Adrenal gland (tissue), 9 donors: ENCODE measurements at regions not wholly inside any gene's neighbourhood (a gene's known extent, or its start where the extent isn't known, plus 50 kb on each side); places are given as distances from the start of the nearest gene placed in this dataset.

Experiments
- DNase-seq, 7 donors: peaks; one replicate each; pipeline ENCODE4 v3.0.0-alpha.2; 2019 to 2020
- H3K27ac ChIP-seq, 5 donors: fragments of 200-600 bp; sonication (generic) in 4 of 5; 1 replicate in 3 of 5; 2 replicates in 2 of 5; pipeline versions ENCODE4 v1.5.1 to v1.8.0; 2016 to 2020; ENCODE audit warnings: mild to moderate bottlenecking in 1 of 5
- H3K27me3 ChIP-seq: fragments of 200-600 bp; 2 replicates; pipeline ENCODE4 v1.8.0; 2021
- H3K36me3 ChIP-seq, 2 donors: fragments of 200-600 bp; replicated peaks in 1 of 2; 1 replicate in 1 of 2; 2 replicates in 1 of 2; pipeline versions ENCODE4 v1.5.1 to v1.8.0; 2018 to 2022
- H3K4me1 ChIP-seq, 2 donors: fragments of 200-600 bp; replicated peaks in 1 of 2; 1 replicate in 1 of 2; 2 replicates in 1 of 2; pipeline versions ENCODE4 v1.5.1 to v1.8.0; 2018 to 2021
- H3K4me3 ChIP-seq, 4 donors: fragments of 200-600 bp; sonication (generic) in 3 of 4; one replicate each; pipeline ENCODE4 v1.5.1; 2016 to 2018
- H3K9me3 ChIP-seq, 3 donors: fragments of 200-600 bp; sonication (generic) in 1 of 3; replicated peaks in 1 of 3; 1 replicate in 2 of 3; 2 replicates in 1 of 3; pipeline versions ENCODE4 v1.5.1 to v1.8.0; 2016 to 2021
- POLR2A ChIP-seq, 2 donors: fragments of 450-650 bp; IDR thresholded peaks; one replicate each; pipeline ENCODE4 v1.6.1; 2017; ENCODE audit warnings: antibody characterized with exemption in 2 of 2, mild to moderate bottlenecking in 2 of 2, moderate library complexity in 1 of 2
- WGBS, 4 donors: extraction: QIAGEN DNeasy Blood & Tissue Kit in 2 of 4; methylation state at CpG; one replicate each; pipeline versions ENCODE4 v1.1.5 to v1.1.7; 2013 to 2017; 5-methylcytosine and 5-hydroxymethylcytosine counted together
- intact Hi-C, 2 donors: fragments of 100-400 bp; cut with DNase I; formaldehyde crosslinking; loops; one replicate each; pipeline versions ENCODE4 v1.14.1 to v1.15.0; 2022 to 2023
- TF ChIP-seq, protein P1 (sequence below), 6 experiments: fragments of 450-650 bp in 4 of 6; fragments of 200-600 bp in 2 of 6; sonication (generic) in 1 of 6; IDR thresholded peaks; 1 replicate in 5 of 6; 2 replicates in 1 of 6; pipeline versions ENCODE4 v1.5.1 to v1.8.0; 2016 to 2021; ENCODE audit warnings: antibody characterized with exemption in 6 of 6, mild to moderate bottlenecking in 2 of 6, moderate library complexity in 1 of 6
- donor health status: healthy with polysubstance abuse.
- donor health status: Bipolar disorder and iron deficiency.
- donor health status: DM: yes; HTN: yes; CAD: no.
- donor health status: DM: no; HTN: no; CAD: no.
- donor health status: DM: no; HTN: no; CAD: no.

DNA sequence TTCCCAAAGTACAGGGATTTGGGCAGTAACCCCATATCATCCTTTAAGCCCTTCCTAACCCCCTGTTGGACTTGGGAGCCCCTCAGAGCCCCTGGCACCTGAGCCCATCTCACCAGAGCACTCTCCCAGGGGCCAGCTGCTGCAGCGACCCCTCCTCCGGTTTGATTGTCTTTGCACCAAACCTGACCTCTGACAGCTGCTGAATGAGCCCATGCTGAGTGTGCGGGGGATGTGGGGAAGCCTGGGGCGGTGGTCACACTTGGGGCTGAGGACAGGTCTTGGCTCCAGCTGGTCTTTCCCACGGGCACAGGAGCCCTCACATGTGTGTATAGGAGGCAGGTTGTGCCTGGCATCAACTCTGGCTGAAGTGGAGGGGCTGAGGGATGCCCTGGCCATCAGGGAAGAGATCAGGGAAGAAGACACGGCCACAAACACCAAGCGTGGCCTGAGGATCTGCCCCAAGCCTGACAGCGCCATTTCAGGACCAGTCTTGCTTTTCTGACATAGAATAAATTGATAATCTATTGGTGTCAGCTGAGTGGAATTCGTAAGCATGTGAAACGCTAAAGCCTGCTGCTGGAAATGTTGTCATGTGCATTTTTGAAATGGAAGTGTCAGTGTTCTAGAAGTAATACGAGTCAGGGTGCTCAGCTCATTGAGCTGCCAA, 102.4 kb downstream of the ACKR3 start:
- TF ChIP-seq, protein P1, sequence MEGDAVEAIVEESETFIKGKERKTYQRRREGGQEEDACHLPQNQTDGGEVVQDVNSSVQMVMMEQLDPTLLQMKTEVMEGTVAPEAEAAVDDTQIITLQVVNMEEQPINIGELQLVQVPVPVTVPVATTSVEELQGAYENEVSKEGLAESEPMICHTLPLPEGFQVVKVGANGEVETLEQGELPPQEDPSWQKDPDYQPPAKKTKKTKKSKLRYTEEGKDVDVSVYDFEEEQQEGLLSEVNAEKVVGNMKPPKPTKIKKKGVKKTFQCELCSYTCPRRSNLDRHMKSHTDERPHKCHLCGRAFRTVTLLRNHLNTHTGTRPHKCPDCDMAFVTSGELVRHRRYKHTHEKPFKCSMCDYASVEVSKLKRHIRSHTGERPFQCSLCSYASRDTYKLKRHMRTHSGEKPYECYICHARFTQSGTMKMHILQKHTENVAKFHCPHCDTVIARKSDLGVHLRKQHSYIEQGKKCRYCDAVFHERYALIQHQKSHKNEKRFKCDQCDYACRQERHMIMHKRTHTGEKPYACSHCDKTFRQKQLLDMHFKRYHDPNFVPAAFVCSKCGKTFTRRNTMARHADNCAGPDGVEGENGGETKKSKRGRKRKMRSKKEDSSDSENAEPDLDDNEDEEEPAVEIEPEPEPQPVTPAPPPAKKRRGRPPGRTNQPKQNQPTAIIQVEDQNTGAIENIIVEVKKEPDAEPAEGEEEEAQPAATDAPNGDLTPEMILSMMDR (IDR thresholded peaks at IDR 0.05): no peak
- no peak for TF ChIP-seq POLR2A (IDR thresholded peaks at IDR 0.05)
- H3K27me3 ChIP-seq: no peaks in the 10 kb centered on the region
- H3K4me1 ChIP-seq: no peaks in the 10 kb centered on the region
- DNase-seq: peak in 3 of 7 donors; percentile 0 to 20 (median 2)
- intact Hi-C loops: no loop called here
- no peak overlapping the region for H3K4me3 ChIP-seq
- no peak overlapping the region for H3K27ac ChIP-seq
- no peaks in the 10 kb centered on the region for H3K9me3 ChIP-seq
- no peaks in the 10 kb centered on the region for H3K36me3 ChIP-seq
- WGBS, 4 donors: 79 to 86% (median 83%) methylated on average over 9 to 11 of the region's 11 CpGs

DNA sequence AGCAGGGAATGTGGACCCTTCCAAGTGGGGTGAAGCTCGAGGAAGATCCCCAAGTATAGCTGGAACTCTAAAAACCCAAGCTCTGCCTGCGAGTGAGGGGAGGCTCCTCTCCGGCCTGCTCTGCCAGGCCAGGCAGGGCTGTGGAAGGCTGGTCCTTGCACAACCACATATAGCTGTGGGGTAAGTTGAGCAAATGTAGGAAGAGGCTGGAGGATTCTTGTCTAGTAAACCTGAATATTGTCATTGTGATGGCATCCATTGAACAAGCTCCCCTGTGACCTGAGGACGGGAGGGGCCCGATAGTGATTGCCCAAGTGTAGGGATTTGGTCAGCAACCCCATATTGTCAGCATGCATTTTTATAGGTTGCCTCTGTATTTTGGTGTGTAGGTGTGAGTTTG, 103.0 kb downstream of the ACKR3 start:
- H3K27me3 ChIP-seq: no peaks in the 10 kb centered on the region
- no peak for TF ChIP-seq POLR2A (IDR thresholded peaks at IDR 0.05)
- TF ChIP-seq, protein P1 (IDR thresholded peaks at IDR 0.05): no peak
- H3K27ac ChIP-seq: no peak overlapping the region
- no peaks in the 10 kb centered on the region for H3K9me3 ChIP-seq
- peak in 1 of 7 donors; percentile 0 for DNase-seq
- 87 to 93% (median 92%) methylated on average over 3 to 5 of the region's 5 CpGs for WGBS, 4 donors
- no peaks in the 10 kb centered on the region for H3K36me3 ChIP-seq
- intact Hi-C loops: no loop called here
- H3K4me1 ChIP-seq: no peaks in the 10 kb centered on the region
- H3K4me3 ChIP-seq: no peak overlapping the region

DNA sequence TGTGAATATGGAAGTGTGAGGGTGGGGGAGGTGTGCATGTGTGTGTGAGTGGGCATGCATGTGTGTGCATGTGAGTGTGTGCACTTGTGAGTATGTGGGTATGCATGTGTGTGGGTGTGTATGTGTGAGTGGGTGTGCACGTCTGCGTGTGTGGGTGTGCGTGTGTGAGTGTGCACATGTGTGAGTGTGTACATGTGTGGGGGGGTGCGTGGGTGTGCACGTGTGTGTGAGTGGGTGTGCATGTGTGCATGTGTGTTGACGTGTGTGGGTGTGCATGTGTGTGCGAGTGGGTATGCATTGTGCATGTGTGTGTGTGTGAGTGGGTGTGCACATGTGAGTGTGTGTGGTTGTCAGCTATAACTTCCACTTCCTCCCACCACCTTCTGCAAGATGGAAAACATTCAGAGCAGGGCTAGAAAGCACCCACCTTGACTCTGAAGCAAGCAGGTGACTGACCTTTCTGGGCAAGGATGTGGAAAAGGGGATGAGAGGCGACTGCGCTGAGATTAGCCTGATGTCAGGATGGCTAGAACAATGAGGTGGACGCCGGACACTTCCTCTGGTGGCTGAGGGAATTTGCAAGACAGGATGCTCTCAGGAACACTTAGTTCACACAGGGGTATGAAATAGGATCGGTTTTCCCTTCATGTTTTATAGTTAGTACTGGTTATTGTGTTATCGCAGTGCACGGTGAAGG, 103.6 kb downstream of the ACKR3 start:
- H3K36me3 ChIP-seq: no peaks in the 10 kb centered on the region
- TF ChIP-seq, protein P1 (IDR thresholded peaks at IDR 0.05): no peak
- no peak for TF ChIP-seq POLR2A (IDR thresholded peaks at IDR 0.05)
- H3K27me3 ChIP-seq: no peaks in the 10 kb centered on the region
- H3K4me3 ChIP-seq: no peak overlapping the region
- H3K9me3 ChIP-seq: no peaks in the 10 kb centered on the region
- 76 to 86% (median 83%) methylated on average over 14 of the region's 14 CpGs for WGBS, 4 donors
- no peak overlapping the region for H3K27ac ChIP-seq
- peak in 2 of 7 donors; percentile 6 to 18 for DNase-seq
- no peaks in the 10 kb centered on the region for H3K4me1 ChIP-seq
- intact Hi-C loops: no loop called here

DNA sequence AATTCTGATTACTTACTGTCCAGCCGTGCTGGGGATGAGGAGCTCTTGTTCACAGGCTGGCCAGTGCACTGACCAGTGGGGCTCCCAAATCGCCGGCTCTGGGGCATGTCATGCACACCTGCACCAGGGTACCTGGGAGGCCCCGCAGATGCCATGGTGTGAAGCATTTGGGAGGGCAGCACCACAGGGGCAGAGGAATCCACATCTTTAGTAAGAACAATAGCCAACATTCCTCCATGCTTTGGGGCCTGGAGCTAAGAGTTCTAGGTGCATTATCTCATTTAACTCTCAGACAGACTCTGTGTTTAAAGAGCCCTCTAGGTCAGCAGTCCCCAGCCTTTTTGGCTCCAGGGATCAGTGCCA, 104.2 kb downstream of the ACKR3 start:
- Histone ChIP-seq H3K4me1 (no peaks in the 10 kb centered on the region), H3K9me3 (no peaks in the 10 kb centered on the region), H3K27ac (no peak overlapping the region), H3K4me3 (no peak overlapping the region), H3K27me3 (no peaks in the 10 kb centered on the region), H3K36me3 (no peaks in the 10 kb centered on the region)
- DNase-seq: peak in 1 of 7 donors; percentile 1
- intact Hi-C loops: no loop called here
- 80 to 100% (median 92%) methylated on average over 1 to 4 of the region's 4 CpGs for WGBS, 4 donors
- no peak for TF ChIP-seq POLR2A (IDR thresholded peaks at IDR 0.05)
- TF ChIP-seq, protein P1 (IDR thresholded peaks at IDR 0.05): no peak
